ENCODE measurements at regions not wholly inside any gene's neighbourhood (a gene's known extent, or its start where the extent isn't known, plus 50 kb on each side); places are given as distances from the start of the nearest gene placed in this dataset.
"Not testable (repeated sequence)": the region's sequence is repeated elsewhere in the genome, so short reads cannot be mapped to it uniquely, and the experiment has no call there.

GRCh38 chr12:22812531-22812930 is 187.6 kb downstream of the ETNK1 start:
- DNase-seq: no peak

DNA sequence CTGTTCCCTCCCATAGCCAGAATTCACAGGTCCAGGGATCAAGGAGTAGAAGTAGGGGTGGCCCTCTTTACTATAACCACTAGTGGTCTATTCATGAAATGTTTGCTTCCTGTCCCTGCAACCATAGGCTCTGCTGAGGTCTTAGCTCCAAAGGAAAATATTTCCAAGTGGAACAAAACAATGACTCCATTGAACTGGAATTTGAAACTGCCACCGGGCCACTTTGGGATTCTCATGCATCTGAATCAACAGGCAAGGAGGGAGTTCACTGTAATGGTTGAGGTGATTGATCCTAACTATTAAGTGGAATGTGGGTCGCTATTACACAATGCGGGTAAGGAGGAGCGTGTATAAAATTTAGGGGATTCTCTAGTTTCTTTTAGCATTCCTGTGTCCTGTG is 197.0 kb downstream of the ETNK1 start:
- DNase-seq: no peak

GRCh38 chr12:22826026-22826425 is 201.1 kb downstream of the ETNK1 start:
- DNase-seq: no peak

DNA sequence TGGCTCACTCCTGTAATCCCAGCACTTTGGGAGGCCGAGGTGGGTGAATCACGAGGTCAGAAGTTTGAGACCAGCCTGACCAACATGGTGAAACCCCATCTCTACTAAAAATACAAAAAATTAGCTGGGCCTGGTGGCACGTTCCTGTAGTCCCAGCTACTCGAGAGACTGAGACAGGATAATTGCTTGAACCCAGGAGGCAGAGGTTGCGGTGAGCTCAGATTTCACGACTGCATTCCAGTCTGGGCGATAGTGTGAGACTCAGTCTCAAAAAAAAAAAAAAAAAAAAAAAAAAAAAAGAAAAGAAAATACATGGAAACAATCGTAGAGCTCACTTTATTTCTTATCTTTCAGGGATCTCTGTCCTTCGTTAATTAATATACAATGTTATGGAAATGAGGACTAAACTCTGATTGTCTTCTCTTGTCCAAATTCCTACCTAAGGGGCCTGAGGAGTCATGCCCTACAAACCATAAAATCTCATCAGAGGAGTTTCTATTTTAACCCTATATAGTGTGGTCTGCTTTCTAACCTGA is 201.5 kb downstream of the ETNK1 start:
- not testable (repeated sequence) for DNase-seq

DNA sequence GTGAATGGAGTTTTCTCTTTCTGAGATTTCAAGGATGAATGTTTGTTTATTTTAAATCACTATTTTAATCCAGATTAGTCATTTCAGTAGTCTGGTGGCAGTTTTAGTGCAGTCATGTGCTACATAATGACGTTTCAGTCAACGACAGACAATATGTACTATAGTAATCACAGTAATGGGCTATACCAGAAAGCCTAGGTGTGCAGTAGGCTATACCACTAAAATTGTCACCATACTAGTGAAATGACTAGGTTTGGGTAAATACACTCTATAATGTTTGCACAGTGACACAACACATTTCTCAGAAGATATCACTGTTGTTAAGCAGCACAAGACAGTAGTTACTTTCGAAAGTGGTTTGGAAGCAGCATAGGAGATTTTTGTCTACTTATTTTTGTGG is 203.1 kb downstream of the ETNK1 start:
- DNase-seq: no peak

GRCh38 chr12:22835431-22835830 is 210.5 kb downstream of the ETNK1 start:
- no peak for DNase-seq

DNA sequence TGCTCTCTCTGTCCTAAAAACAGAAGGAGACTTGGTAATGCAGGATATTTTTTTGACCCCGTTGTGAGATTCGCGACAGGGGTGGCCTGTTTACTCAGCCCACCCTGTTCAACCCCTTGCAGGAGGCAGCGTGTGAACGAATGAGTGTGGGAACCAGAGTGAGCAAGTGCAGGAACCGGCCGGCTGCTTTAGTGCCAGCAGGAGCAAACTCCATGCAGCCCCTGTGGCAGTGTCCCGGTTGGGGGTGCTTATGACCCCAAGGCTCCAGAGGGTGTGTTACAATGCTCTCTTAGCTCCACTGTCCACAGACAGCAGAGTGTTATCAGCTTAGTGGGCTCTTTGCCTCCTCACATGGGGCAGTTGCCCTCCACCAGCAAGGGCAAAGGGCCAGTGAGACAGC is 225.2 kb downstream of the ETNK1 start:
- DNase-seq: no peak

- no peak for DNase-seq
Observed at GRCh38 chr12:22851532-22851931, 226.6 kb downstream of the ETNK1 start.

DNA sequence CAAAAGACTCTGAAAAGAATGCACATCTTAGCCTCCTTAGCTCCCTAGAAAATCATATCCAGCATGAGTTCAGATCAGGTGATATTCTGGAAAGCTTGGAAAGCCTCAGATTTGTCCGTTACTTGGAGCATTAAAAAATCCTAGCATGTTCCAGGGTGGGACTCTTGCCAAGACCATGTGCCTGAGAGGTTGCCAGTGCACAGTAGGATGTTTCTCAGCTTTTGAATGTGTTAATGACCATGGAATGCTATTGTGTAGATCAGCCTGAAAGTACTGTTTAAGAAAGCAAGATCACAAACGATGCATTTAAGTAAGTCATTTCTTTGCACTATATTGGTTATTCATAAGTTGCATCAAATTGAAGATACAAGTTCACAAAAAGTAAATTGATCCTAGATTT is 230.5 kb downstream of the ETNK1 start:
- DNase-seq: no peak

DNA sequence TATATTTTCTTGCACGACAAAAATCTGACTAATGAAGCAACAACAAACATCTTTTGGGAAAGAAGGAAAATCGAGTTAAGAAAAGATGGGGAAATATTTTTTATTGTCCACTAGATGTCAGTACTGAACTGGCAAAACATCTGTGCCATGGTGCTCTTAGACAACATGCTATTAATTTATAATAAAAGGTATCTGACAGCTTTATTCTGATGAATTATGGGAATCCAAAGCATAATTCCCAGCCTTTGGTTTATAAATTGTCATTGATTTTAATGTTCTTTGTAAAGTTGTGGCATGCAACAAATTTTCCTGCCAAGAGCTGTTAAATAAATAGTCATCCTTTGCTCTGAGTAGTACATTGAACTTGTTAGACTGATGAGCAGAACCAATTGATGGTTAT is 231.2 kb downstream of the ETNK1 start:
- peak; percentile 24 for DNase-seq

- no peak for DNase-seq
Observed at GRCh38 chr12:22858849-22859570, 234.0 kb downstream of the ETNK1 start.

DNA sequence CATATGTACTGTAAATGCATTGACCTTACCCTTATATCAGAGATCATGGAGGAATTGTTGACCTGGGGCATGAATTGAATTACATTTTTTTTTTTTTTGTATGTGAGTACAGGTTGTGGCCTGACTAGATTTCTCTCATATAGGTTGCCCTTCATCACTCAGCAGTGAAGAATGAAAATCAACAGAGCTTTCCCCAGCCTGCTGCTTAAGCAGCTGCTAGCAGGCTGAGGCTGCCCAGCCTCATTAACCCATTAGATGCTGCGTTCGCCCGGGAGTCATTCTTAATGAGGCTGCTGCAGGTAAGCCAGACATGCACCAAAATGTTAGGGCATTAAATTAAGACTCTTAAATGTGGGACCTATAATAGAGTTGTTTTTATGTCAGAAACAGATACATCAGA is 236.0 kb downstream of the ETNK1 start:
- no peak for DNase-seq

DNA sequence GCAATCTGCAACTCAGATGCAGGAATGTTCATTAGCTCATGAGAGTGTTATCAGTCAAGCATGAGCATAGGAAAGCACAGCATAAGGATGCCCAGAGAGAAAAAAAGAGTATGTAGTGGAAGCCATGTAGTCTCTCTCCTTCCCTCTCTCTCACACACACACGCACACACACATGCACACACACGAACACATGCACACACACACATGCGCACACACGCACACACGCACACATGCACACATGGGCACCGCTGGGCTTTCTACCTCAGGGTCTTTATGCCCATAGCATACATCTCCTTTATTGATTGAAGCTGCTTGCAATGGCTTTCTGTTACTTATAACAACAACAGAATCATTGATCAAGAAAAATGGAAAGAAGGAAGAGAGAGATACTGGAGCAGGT is 240.9 kb downstream of the ETNK1 start:
- DNase-seq: no peak

GRCh38 chr12:22866406-22866805 is 241.4 kb downstream of the ETNK1 start:
- DNase-seq: no peak

DNA sequence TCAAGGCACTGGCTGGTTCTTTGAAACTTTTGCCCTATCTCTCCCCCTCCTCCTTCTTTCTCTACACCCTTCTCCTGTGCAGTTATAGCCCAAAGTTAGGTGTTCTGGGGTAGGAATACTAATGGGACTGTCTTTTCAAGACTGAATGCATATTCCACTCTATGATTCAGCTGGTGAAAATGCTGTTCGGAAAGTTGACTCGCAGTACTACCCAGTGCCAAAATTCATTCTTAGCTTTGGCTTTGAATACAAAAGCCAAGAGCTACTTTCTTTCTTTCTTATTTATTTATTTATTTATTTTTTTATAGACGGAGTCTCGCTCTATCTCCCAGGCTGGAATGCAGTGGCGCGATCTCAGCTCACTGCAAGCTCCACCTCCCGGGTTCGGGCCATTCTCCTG is 249.2 kb downstream of the ETNK1 start:
- DNase-seq: no peak

DNA sequence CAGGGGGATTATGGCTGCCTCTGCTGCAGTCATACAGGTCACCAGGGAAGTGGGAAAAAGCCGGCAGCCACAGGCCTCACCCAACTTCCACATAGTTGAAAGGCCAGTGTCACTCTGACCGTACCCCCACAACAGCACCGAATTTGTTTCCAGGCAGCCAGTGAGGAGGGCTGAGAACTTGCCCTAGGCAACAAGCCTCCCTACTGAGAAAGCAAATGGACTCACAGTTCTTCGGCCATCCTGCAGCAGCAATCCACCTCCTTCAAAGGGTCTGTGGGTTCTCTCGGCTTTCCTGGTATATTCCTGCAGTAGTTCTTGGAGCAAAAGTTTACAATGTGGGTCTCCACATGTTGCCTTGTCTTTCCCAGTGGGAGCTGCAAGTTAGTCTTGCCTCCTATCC is 251.3 kb downstream of the ETNK1 start:
- no peak for DNase-seq

DNA sequence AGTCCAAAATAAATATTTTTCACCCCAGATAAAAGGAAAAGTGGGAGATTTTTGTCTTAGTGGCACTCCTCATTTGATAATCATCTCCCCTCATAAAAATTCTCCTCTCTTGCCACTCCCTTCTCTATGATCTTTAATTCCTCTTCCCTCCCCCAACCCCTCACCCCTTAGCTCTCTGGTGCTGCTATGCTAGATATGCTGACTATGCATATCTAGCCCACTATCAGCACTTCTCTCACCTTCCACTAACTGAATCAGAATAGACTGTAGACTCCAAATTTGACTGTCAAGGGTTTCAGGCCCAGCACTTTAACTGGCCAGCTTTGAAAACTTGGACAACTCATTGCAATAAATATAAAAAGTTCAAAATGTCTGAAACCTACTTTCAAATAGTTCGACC is 254.2 kb downstream of the ETNK1 start:
- no peak for DNase-seq

GRCh38 chr12:22880331-22880730 is 255.4 kb downstream of the ETNK1 start:
- no peak for DNase-seq

DNA sequence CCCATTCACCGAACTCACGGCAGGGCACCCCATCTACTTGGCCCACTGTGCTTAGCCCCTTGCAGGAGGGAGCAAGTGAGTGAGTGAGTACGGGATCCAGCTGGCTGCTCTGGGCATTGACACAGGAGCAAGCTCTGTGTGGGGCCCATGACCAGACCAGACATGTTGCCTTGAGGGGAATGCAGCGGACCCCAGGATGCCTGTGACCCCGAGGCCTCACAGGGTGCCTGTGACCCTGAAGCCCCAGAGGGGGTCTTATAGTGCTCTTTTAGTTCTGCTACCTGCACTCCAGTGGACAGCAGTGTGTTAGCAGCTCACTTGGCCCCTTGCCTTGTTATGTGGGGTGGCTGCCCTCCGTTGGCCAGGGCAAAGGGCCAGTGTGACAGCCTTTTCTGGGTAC is 255.8 kb downstream of the ETNK1 start:
- DNase-seq: no peak

- no peak for DNase-seq
Observed at GRCh38 chr12:22881878-22882385, 257.0 kb downstream of the ETNK1 start.

DNA sequence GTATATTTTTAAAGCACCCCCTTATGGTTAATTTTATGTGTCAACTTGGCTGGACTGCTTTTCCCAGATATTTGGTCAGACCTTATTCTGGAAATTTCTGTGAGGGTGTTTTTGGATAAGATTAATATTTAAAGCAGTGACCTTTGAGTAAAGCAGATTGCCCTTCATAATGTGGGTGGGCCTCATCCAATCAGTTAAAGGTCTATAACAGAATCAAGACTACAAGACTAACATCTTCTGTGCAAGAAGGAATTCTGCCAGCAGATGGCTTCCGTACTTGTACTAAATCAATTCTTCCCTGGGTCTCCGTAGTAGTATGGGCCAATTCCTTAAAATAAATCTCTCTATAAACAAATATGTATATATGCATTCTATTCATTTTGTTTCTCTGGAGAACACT is 257.6 kb downstream of the ETNK1 start:
- no peak for DNase-seq

GRCh38 chr12:22893878-22894277 is 268.9 kb downstream of the ETNK1 start:
- DNase-seq: no peak

- DNase-seq: no peak
Observed at GRCh38 chr12:22899184-22899583, 274.2 kb downstream of the ETNK1 start.

- no peak for DNase-seq
Observed at GRCh38 chr12:22900401-22900800, 275.4 kb downstream of the ETNK1 start.

DNA sequence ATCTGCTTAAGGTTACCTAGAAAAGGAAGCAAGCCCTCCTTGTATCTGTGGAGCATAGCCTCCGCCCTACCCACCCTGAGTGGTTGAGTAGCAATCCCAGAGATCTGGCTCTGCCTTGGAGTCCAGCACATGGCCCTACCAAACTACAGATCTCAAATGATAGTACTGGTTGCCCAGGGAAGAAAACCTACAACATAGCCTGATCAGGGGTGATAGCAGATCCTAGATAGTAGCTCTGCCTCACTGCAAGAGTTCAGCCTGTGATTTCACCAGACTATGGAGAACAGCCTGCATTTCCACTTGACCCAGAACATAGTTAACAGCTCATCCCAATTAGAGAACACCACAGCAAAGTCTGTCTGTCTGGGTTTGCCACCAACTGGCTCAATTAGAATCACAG is 279.5 kb downstream of the ETNK1 start:
- no peak for DNase-seq
